ENCODE measurements at regions not wholly inside any gene's neighbourhood (a gene's known extent, or its start where the extent isn't known, plus 50 kb on each side); places are given as distances from the start of the nearest gene placed in this dataset.

GRCh38 chr18:34611904-34612303 lies 98.2 kb upstream of the DTNA start:
- Mint-ChIP-seq H3K4me1 (ENCODE audit: insufficient read depth, unreplicated experiment) (no peaks in the 10 kb centered on the region), H3K9me3 (ENCODE audit: unreplicated experiment) (no peaks in the 10 kb centered on the region), H3K27ac (ENCODE audit: low read depth, unreplicated experiment) (no peak overlapping the region), H3K27me3 (ENCODE audit: insufficient read depth, unreplicated experiment) (no peaks in the 10 kb centered on the region), H3K36me3 (ENCODE audit: insufficient read depth, unreplicated experiment) (no peaks in the 10 kb centered on the region), H3K4me3 (ENCODE audit: unreplicated experiment) (no peak overlapping the region)
- no peak for TF ChIP-seq CTCF (IDR thresholded peaks at IDR 0.05; ENCODE audit: unreplicated experiment)
- intact Hi-C loops (cut with micrococcal nuclease), result no loop called here
- DNase-seq (ENCODE audit: unreplicated experiment), result no peak
- POLR2A ChIA-PET, result no interaction called here
- CTCF ChIA-PET, result no interaction called here
- BruUV-seq (replicated peaks), result no TSS peak

- no TSS peak for BruUV-seq (replicated peaks)
- Mint-ChIP-seq H3K4me1 (ENCODE audit: insufficient read depth, unreplicated experiment) (no peaks in the 10 kb centered on the region), H3K27me3 (ENCODE audit: insufficient read depth, unreplicated experiment) (no peaks in the 10 kb centered on the region), H3K9me3 (ENCODE audit: unreplicated experiment) (peaks cover 17% of the 10 kb centered on the region), H3K36me3 (ENCODE audit: insufficient read depth, unreplicated experiment) (no peaks in the 10 kb centered on the region), H3K4me3 (ENCODE audit: unreplicated experiment) (no peak overlapping the region), H3K27ac (ENCODE audit: low read depth, unreplicated experiment) (no peak overlapping the region)
- TF ChIP-seq CTCF (IDR thresholded peaks at IDR 0.05; ENCODE audit: unreplicated experiment), result no peak
- POLR2A ChIA-PET, result interaction anchor here (0.5 to 0.9 kb wide), 2 partner anchors 39 to 313 kb away, joined by 4 read pairs; no protein-coding TSS in a partner anchor
- intact Hi-C loops (cut with micrococcal nuclease), result no loop called here
- no peak for DNase-seq (ENCODE audit: unreplicated experiment)
- CTCF ChIA-PET, result interaction anchor here (0.6 to 1.4 kb wide), 4 partner anchors 14 to 72 kb away, joined by 3 to 6 read pairs (median 4); no protein-coding TSS in a partner anchor
Measured at GRCh38 chr18:34620258-34620861, 89.7 kb upstream of the DTNA start.

- POLR2A ChIA-PET, result no interaction called here
- intact Hi-C loops (cut with micrococcal nuclease), result no loop called here
- no peak for DNase-seq (ENCODE audit: unreplicated experiment)
- Mint-ChIP-seq H3K9me3 (ENCODE audit: unreplicated experiment) (peaks cover 17% of the 10 kb centered on the region), H3K4me3 (ENCODE audit: unreplicated experiment) (no peak overlapping the region), H3K27ac (ENCODE audit: low read depth, unreplicated experiment) (no peak overlapping the region), H3K4me1 (ENCODE audit: insufficient read depth, unreplicated experiment) (no peaks in the 10 kb centered on the region), H3K36me3 (ENCODE audit: insufficient read depth, unreplicated experiment) (no peaks in the 10 kb centered on the region), H3K27me3 (ENCODE audit: insufficient read depth, unreplicated experiment) (no peaks in the 10 kb centered on the region)
- BruUV-seq (replicated peaks), result no TSS peak
- no peak for TF ChIP-seq CTCF (IDR thresholded peaks at IDR 0.05; ENCODE audit: unreplicated experiment)
- CTCF ChIA-PET, result no interaction called here
Measured at GRCh38 chr18:34623557-34623956, 86.5 kb upstream of the DTNA start.

GRCh38 chr18:34624551-34624950 lies 85.5 kb upstream of the DTNA start:
- no peak for TF ChIP-seq CTCF (IDR thresholded peaks at IDR 0.05; ENCODE audit: unreplicated experiment)
- Mint-ChIP-seq H3K4me1 (ENCODE audit: insufficient read depth, unreplicated experiment) (no peaks in the 10 kb centered on the region), H3K4me3 (ENCODE audit: unreplicated experiment) (no peak overlapping the region), H3K27me3 (ENCODE audit: insufficient read depth, unreplicated experiment) (peaks cover 2% of the 10 kb centered on the region), H3K27ac (ENCODE audit: low read depth, unreplicated experiment) (no peak overlapping the region), H3K9me3 (ENCODE audit: unreplicated experiment) (peaks cover 10% of the 10 kb centered on the region), H3K36me3 (ENCODE audit: insufficient read depth, unreplicated experiment) (no peaks in the 10 kb centered on the region)
- CTCF ChIA-PET, result no interaction called here
- no TSS peak for BruUV-seq (replicated peaks)
- intact Hi-C loops (cut with micrococcal nuclease), result no loop called here
- POLR2A ChIA-PET, result no interaction called here
- no peak for DNase-seq (ENCODE audit: unreplicated experiment)
